GM23248 (cell line): ENCODE measurements at regions not wholly inside any gene's neighbourhood (a gene's known extent, or its start where the extent isn't known, plus 50 kb on each side); places are given as distances from the start of the nearest gene placed in this dataset.

Experiments
- EZH2 ChIP-seq: fragments of 200-600 bp; sonication (generic); IDR thresholded peaks from 2 replicates; pipeline ENCODE4 v1.6.1; 2018; ENCODE audit warnings: antibody characterized with exemption, mild to moderate bottlenecking; ENCODE audit not compliant: insufficient read depth, poor library complexity, severe bottlenecking
- EZH2phosphoT487 ChIP-seq: fragments of 200-600 bp; sonication (generic); IDR thresholded peaks from 2 replicates; pipeline ENCODE4 v1.6.1; 2018; ENCODE audit warnings: antibody characterized with exemption, moderate library complexity, mild to moderate bottlenecking, low read depth; ENCODE audit not compliant: insufficient read depth

DNA sequence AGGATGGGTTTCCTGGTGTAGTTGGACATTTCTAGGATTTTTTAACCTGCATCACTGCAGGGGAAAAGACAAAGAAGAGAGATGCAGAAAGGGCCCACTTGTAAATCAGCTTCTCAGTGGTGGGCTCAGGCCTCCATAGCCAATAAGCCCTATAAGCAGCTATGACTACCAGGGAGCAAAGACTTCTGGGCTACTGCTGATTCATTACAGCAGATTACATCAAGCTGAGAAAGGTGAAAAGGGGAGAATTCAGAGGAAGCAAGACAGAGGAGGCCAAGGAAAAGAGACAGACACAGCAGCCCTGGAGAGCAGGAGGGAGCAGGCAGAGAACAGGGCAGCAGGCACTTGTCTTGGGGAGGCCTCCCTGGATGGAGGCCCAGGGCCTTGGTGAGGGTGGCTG, 95.2 kb downstream of the KCNA5 start:
- TF ChIP-seq EZH2 (no peak), EZH2phosphoT487 (no peak)
